Bronchial epithelial cell (primary cell): ENCODE measurements at regions not wholly inside any gene's neighbourhood (a gene's known extent, or its start where the extent isn't known, plus 50 kb on each side); places are given as distances from the start of the nearest gene placed in this dataset.
"Not testable (repeated sequence)": the region's sequence is repeated elsewhere in the genome, so short reads cannot be mapped to it uniquely, and the experiment has no call there.

Experiments
- DNase-seq: peaks from one replicate; pipeline ENCODE4 v3.0.0-alpha.2; 2010; ENCODE audit warnings: low read depth
- FAIRE-seq: peaks from 2 replicates; lab custom pipeline; 2011; peaks lifted over from hg19 to GRCh38; lab: Jason Lieb, UNC
- H3K27me3 ChIP-seq: 2 replicates; pipeline ENCODE4 v1.5.1; 2011; ENCODE audit warnings: low read length; ENCODE audit not compliant: control insufficient read depth, insufficient read depth
- H3K36me3 ChIP-seq: 2 replicates; pipeline ENCODE4 v1.5.1; 2011; ENCODE audit warnings: low read length; ENCODE audit not compliant: control insufficient read depth, insufficient read depth
- H3K4me3 ChIP-seq: 2 replicates; pipeline ENCODE4 v1.5.1; 2011; ENCODE audit warnings: mild to moderate bottlenecking, low read depth, low read length, control low read depth
- TF ChIP-seq, protein P1 (sequence below): IDR thresholded peaks from 2 replicates; pipeline ENCODE4 v1.5.1; 2011; ENCODE audit warnings: mild to moderate bottlenecking, moderate library complexity, low read length, control low read depth, inconsistent platforms; ENCODE audit not compliant: insufficient read depth, severe bottlenecking

DNA sequence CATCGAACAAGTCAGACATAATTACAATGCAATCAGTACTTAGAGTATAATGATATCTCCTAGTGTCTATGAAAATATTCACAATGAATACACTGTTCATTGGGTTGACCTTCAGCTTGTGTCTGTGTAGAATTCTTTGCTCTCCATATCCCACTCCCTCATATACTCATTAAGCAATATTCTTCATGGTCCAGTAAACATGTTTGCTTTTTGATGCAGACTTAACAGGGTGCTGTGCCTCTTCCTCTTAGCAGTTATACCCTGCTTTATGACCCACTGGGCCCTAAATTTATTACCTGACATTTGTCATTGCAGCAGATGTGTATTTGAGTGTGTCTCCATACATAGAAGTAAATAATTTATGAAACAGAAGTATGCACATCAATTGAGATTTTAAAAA, 352.5 kb upstream of the CCDC179 start:
- TF ChIP-seq, protein P1, sequence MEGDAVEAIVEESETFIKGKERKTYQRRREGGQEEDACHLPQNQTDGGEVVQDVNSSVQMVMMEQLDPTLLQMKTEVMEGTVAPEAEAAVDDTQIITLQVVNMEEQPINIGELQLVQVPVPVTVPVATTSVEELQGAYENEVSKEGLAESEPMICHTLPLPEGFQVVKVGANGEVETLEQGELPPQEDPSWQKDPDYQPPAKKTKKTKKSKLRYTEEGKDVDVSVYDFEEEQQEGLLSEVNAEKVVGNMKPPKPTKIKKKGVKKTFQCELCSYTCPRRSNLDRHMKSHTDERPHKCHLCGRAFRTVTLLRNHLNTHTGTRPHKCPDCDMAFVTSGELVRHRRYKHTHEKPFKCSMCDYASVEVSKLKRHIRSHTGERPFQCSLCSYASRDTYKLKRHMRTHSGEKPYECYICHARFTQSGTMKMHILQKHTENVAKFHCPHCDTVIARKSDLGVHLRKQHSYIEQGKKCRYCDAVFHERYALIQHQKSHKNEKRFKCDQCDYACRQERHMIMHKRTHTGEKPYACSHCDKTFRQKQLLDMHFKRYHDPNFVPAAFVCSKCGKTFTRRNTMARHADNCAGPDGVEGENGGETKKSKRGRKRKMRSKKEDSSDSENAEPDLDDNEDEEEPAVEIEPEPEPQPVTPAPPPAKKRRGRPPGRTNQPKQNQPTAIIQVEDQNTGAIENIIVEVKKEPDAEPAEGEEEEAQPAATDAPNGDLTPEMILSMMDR, result no peak
- no peaks in the 10 kb centered on the region for H3K36me3 ChIP-seq
- H3K27me3 ChIP-seq, result no peaks in the 10 kb centered on the region
- no peak for DNase-seq
- no peak for FAIRE-seq
- H3K4me3 ChIP-seq, result no peak overlapping the region

DNA sequence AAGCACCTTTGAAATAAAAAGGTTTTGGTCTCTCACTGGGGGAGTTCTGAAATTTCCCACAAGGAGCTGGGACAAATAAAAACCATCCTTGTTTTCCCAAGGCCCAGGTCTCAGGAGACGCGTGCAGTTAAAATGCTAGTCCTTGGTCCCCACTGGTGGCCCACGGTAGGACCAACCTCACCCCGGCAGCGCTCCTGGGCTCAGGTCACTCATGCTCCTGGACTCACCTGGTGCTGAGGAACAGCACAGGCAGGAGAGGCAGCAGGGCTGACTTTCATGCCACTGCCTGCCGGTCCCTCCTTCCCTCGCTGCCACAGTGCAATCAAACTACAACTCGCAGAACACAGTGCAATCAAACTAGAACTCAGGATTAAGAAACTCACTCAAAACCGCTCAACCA, 356.8 kb upstream of the CCDC179 start:
- DNase-seq (no peak), FAIRE-seq (no peak)
- no peak overlapping the region for H3K4me3 ChIP-seq
- no peaks in the 10 kb centered on the region for H3K27me3 ChIP-seq
- TF ChIP-seq, protein P1, result no peak
- H3K36me3 ChIP-seq, result no peaks in the 10 kb centered on the region

DNA sequence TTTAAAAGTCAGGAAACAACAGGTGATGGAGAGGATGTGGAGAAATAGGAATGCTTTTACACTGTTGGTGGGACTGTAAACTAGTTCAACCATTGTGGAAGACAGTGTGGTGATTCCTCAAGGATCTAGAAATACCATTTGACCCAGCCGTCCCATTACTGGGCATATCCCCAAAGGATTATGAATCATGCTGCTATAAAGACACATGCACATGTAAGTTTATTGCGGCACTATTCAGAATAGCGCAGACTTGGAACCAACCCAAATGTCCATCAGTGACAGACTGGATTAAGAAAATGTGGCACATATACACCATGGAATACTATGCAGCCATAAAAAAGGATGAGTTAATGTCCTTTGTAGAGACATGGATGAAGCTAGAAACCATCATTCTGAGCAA, 359.8 kb upstream of the CCDC179 start:
- not testable (repeated sequence) for H3K4me3 ChIP-seq, H3K36me3 ChIP-seq, H3K27me3 ChIP-seq, FAIRE-seq, DNase-seq

DNA sequence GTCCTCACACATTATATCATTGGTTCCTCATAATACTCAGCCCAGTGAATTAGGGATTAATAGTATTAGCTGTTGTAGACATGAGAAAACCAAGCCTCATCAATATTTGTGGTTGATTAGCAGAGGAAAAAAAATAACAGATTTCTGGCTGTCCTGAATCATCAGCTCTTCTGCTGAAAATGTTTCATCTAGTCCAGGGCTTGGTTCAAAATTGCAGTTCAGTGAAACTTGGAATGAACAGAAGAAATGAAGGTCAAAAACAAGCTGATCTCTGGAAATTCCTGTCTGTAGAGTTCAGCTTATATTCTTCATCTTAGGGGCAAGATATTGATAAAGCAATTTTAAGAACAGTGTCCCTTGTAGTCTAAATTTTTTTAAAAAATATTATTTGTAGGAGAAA, 361.1 kb upstream of the CCDC179 start:
- TF ChIP-seq, protein P1, result no peak
- FAIRE-seq, result no peak
- Histone ChIP-seq H3K27me3 (no peaks in the 10 kb centered on the region), H3K4me3 (no peak overlapping the region), H3K36me3 (no peaks in the 10 kb centered on the region)
- DNase-seq, result no peak

- no peaks in the 10 kb centered on the region for H3K27me3 ChIP-seq
- TF ChIP-seq, protein P1, result no peak
- no peaks in the 10 kb centered on the region for H3K36me3 ChIP-seq
- H3K4me3 ChIP-seq, result no peak overlapping the region
- peak; percentile 16 for DNase-seq
- no peak for FAIRE-seq
Measured at GRCh38 chr11:23226331-23227077, 366.2 kb upstream of the CCDC179 start.

- DNase-seq, result no peak
- TF ChIP-seq, protein P1, result no peak
- no peaks in the 10 kb centered on the region for H3K27me3 ChIP-seq
- no peaks in the 10 kb centered on the region for H3K36me3 ChIP-seq
- no peak overlapping the region for H3K4me3 ChIP-seq
- FAIRE-seq, result no peak
Measured at GRCh38 chr11:23227078-23227445, 366.8 kb upstream of the CCDC179 start.
